Sigmoid colon (tissue), 6 donors: ENCODE measurements at regions not wholly inside any gene's neighbourhood (a gene's known extent, or its start where the extent isn't known, plus 50 kb on each side); places are given as distances from the start of the nearest gene placed in this dataset.

ENCODE experiments used
- DNase-seq: peaks from one replicate; pipeline ENCODE4 v3.0.0-alpha.2; 2019
- H3K27ac ChIP-seq, 4 donors: fragments of 200-600 bp; sonication (generic); one replicate each; pipeline ENCODE4 v1.5.1; 2016 to 2019; ENCODE audit warnings: mild to moderate bottlenecking in 1 of 4
- H3K27me3 ChIP-seq, 3 donors: fragments of 200-600 bp; sonication (generic); one replicate each; pipeline ENCODE4 v1.5.1; 2019; ENCODE audit warnings: mild to moderate bottlenecking in 1 of 3
- H3K36me3 ChIP-seq, 4 donors: fragments of 200-600 bp; sonication (generic); one replicate each; pipeline ENCODE4 v1.5.1; 2016 to 2019
- H3K4me1 ChIP-seq, 4 donors: fragments of 200-600 bp; sonication (generic); one replicate each; pipeline ENCODE4 v1.5.1; 2017 to 2019
- H3K4me3 ChIP-seq, 4 donors: fragments of 200-600 bp; sonication (generic); one replicate each; pipeline ENCODE4 v1.5.1; 2017 to 2019; ENCODE audit warnings: mild to moderate bottlenecking in 2 of 4, moderate library complexity in 1 of 4
- H3K9me3 ChIP-seq, 4 donors: fragments of 200-600 bp in 3 of 4; sonication (generic) in 3 of 4; one replicate each; pipeline versions ENCODE4 v1.5.1 to v1.6.1; 2013 to 2019
- EP300 ChIP-seq, 4 donors: sonication (generic); formaldehyde crosslinking; IDR thresholded peaks; one replicate each; pipeline ENCODE4 v1.6.1; 2017; ENCODE audit warnings: antibody characterized with exemption in 4 of 4
- POLR2A ChIP-seq, 2 donors: fragments of 450-650 bp; IDR thresholded peaks; one replicate each; pipeline ENCODE4 v1.6.1; 2016; ENCODE audit warnings: antibody characterized with exemption in 2 of 2, mild to moderate bottlenecking in 2 of 2, moderate library complexity in 2 of 2
- POLR2AphosphoS5 ChIP-seq, 4 donors: sonication (generic); formaldehyde crosslinking; IDR thresholded peaks; one replicate each; pipeline ENCODE4 v1.6.1; 2017; ENCODE audit warnings: antibody characterized with exemption in 4 of 4
- WGBS, 2 donors: extraction: QIAGEN DNeasy Blood & Tissue Kit; methylation state at CpG; one replicate each; pipeline ENCODE4 v1.1.7; 2013; 5-methylcytosine and 5-hydroxymethylcytosine counted together
- intact Hi-C: fragments of 100-400 bp; cut with DNase I; formaldehyde crosslinking; loops from one replicate; pipeline ENCODE4 v1.15.1; 2023
- TF ChIP-seq, protein P1 (sequence below), 4 experiments: fragments of 450-650 bp in 3 of 4; fragments of 200-600 bp in 1 of 4; IDR thresholded peaks; one replicate each; pipeline ENCODE4 v1.5.1; 2016 to 2019; ENCODE audit warnings: antibody characterized with exemption in 4 of 4, mild to moderate bottlenecking in 3 of 4, moderate library complexity in 2 of 4
- donor health status: healthy with polysubstance abuse.
- donor health status: healthy.

- 49 to 70% methylated on average over 11 of the region's 11 CpGs for WGBS, 2 donors
- H3K27me3 ChIP-seq: peaks cover 0 to 6% (median 0%) of the 10 kb centered on the region in 3 donors
- intact Hi-C loops: no loop called here
Observed at GRCh38 chr12:130266751-130267150, 70.9 kb upstream of the PIWIL1 start.

DNA sequence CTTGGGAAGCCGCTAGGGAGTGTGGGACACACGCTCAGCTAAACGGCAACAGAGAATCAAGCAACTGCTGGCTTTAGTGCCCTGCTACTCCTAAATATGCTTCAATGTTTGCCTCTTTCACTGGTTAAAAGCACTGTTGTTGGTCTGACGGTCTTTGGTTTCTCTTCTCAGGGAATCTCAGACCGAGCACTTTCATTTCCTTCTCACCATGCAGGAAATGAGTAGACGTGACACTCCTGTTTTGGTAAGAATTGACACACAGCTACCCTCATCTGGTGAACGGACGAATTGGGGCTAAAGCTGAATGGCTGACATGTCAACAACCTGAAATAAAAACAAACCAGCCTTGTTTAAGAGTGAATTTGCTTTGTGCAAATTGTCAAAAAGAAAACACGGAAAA, 57.5 kb upstream of the PIWIL1 start:
- TF ChIP-seq POLR2A (IDR thresholded peaks at IDR 0.05) (no peak), POLR2AphosphoS5 (IDR thresholded peaks at IDR 0.05) (no peak), EP300 (IDR thresholded peaks at IDR 0.05) (no peak)
- TF ChIP-seq, protein P1, sequence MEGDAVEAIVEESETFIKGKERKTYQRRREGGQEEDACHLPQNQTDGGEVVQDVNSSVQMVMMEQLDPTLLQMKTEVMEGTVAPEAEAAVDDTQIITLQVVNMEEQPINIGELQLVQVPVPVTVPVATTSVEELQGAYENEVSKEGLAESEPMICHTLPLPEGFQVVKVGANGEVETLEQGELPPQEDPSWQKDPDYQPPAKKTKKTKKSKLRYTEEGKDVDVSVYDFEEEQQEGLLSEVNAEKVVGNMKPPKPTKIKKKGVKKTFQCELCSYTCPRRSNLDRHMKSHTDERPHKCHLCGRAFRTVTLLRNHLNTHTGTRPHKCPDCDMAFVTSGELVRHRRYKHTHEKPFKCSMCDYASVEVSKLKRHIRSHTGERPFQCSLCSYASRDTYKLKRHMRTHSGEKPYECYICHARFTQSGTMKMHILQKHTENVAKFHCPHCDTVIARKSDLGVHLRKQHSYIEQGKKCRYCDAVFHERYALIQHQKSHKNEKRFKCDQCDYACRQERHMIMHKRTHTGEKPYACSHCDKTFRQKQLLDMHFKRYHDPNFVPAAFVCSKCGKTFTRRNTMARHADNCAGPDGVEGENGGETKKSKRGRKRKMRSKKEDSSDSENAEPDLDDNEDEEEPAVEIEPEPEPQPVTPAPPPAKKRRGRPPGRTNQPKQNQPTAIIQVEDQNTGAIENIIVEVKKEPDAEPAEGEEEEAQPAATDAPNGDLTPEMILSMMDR (IDR thresholded peaks at IDR 0.05): no peak
- peaks cover 0 to 11% (median 0%) of the 10 kb centered on the region in 4 donors for H3K9me3 ChIP-seq
- H3K4me3 ChIP-seq: no peak overlapping the region
- H3K4me1 ChIP-seq: no peaks in the 10 kb centered on the region
- 33 to 49% methylated on average over 9 of the region's 9 CpGs for WGBS, 2 donors
- peaks cover 0 to 9% (median 5%) of the 10 kb centered on the region in 3 donors for H3K27me3 ChIP-seq
- H3K27ac ChIP-seq: no peak overlapping the region
- no peak for DNase-seq
- no peaks in the 10 kb centered on the region for H3K36me3 ChIP-seq
- intact Hi-C loops: no loop called here

More at GRCh38 chr12:130266751-130267150, 70.9 kb upstream of the PIWIL1 start:
- Histone ChIP-seq H3K27ac (no peak overlapping the region), H3K4me3 (no peak overlapping the region), H3K4me1 (no peaks in the 10 kb centered on the region), H3K9me3 (no peaks in the 10 kb centered on the region), H3K36me3 (no peaks in the 10 kb centered on the region)
- DNase-seq: no peak
- TF ChIP-seq POLR2AphosphoS5 (IDR thresholded peaks at IDR 0.05): no peak

GRCh38 chr12:130280742-130281141, 56.9 kb upstream of the PIWIL1 start:
- WGBS, 2 donors: 83 to 85% methylated on average over 11 of the region's 11 CpGs
- no peak overlapping the region for H3K27ac ChIP-seq
- H3K4me3 ChIP-seq: no peak overlapping the region
- no peak for TF ChIP-seq POLR2A (IDR thresholded peaks at IDR 0.05)
- TF ChIP-seq POLR2AphosphoS5 (IDR thresholded peaks at IDR 0.05): no peak
- intact Hi-C loops: no loop called here
- H3K36me3 ChIP-seq: no peaks in the 10 kb centered on the region
- peaks cover 0 to 9% (median 7%) of the 10 kb centered on the region in 3 donors for H3K27me3 ChIP-seq
- DNase-seq: no peak
- peaks cover 0 to 11% (median 0%) of the 10 kb centered on the region in 4 donors for H3K9me3 ChIP-seq
- no peaks in the 10 kb centered on the region for H3K4me1 ChIP-seq

GRCh38 chr12:130281153-130281799, 56.4 kb upstream of the PIWIL1 start:
- H3K27ac ChIP-seq: no peak overlapping the region
- 47% methylated on average over 30 of the region's 30 CpGs for WGBS, 2 donors
- TF ChIP-seq, protein P1 (IDR thresholded peaks at IDR 0.05): peak in 2 of 4 experiments; percentile 44 to 73
- TF ChIP-seq EP300 (IDR thresholded peaks at IDR 0.05): no peak
- DNase-seq: no peak
- H3K9me3 ChIP-seq: peaks cover 0 to 8% (median 0%) of the 10 kb centered on the region in 4 donors
- peak overlapping the region in 1 of 4 donors; percentile 7 for H3K4me3 ChIP-seq
- H3K4me1 ChIP-seq: no peaks in the 10 kb centered on the region
- intact Hi-C loops: no loop called here
- no peaks in the 10 kb centered on the region for H3K36me3 ChIP-seq
- peaks cover 0 to 9% (median 7%) of the 10 kb centered on the region in 3 donors for H3K27me3 ChIP-seq

DNA sequence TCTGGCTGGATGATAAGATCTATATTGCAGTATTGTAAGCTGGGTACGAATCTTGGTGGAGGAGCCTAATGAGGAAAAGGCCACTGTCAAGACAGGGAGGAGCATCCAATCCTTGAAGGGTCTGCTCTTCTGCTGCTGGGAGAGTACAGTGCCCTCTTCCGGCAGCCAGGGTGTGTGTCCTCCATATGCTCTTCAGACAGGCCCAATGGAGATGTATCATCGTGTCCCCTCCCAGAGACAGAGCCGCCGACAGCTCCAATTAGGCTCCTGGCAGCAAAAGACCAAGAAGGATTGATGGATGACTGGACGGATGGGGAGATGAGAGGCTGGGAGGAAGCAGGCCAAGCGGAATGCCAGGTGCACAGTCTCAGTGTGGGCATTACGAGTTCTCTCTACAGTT, 51.6 kb upstream of the PIWIL1 start:
- WGBS, 2 donors: 59 to 67% methylated on average over 8 of the region's 8 CpGs
- H3K27ac ChIP-seq: no peak overlapping the region
- intact Hi-C loops: no loop called here
- DNase-seq: no peak
- peaks cover 0 to 11% (median 2%) of the 10 kb centered on the region in 4 donors for H3K9me3 ChIP-seq
- TF ChIP-seq EP300 (IDR thresholded peaks at IDR 0.05) (no peak), POLR2A (IDR thresholded peaks at IDR 0.05) (no peak), POLR2AphosphoS5 (IDR thresholded peaks at IDR 0.05) (no peak)
- TF ChIP-seq, protein P1 (IDR thresholded peaks at IDR 0.05): no peak
- no peak overlapping the region for H3K4me3 ChIP-seq
- H3K36me3 ChIP-seq: no peaks in the 10 kb centered on the region
- H3K4me1 ChIP-seq: no peaks in the 10 kb centered on the region
- peaks cover 0 to 18% (median 7%) of the 10 kb centered on the region in 3 donors for H3K27me3 ChIP-seq
